Tibial nerve (tissue), 4 donors: ENCODE measurements at regions not wholly inside any gene's neighbourhood (a gene's known extent, or its start where the extent isn't known, plus 50 kb on each side); places are given as distances from the start of the nearest gene placed in this dataset.

ENCODE experiments used
- DNase-seq, 2 donors: peaks; one replicate each; pipeline ENCODE4 v3.0.0-alpha.2; 2019; ENCODE audit warnings: low spot score in 2 of 2
- H3K27ac ChIP-seq, 4 donors: fragments of 200-600 bp; sonication (generic) in 3 of 4; one replicate each; pipeline ENCODE4 v1.5.1; 2017 to 2019; ENCODE audit warnings: mild to moderate bottlenecking in 1 of 4
- H3K27me3 ChIP-seq, 2 donors: fragments of 200-600 bp; sonication (generic) in 1 of 2; one replicate each; pipeline versions ENCODE4 v1.5.1 to v1.6.0; 2017 to 2019
- H3K36me3 ChIP-seq, 3 donors: fragments of 200-600 bp; sonication (generic); one replicate each; pipeline ENCODE4 v1.5.1; 2018 to 2019
- H3K4me1 ChIP-seq, 4 donors: fragments of 200-600 bp; sonication (generic) in 3 of 4; one replicate each; pipeline ENCODE4 v1.5.1; 2017 to 2019
- H3K4me3 ChIP-seq, 4 donors: fragments of 200-600 bp; sonication (generic) in 3 of 4; one replicate each; pipeline ENCODE4 v1.5.1; 2017 to 2019; ENCODE audit warnings: mild to moderate bottlenecking in 1 of 4, moderate library complexity in 1 of 4
- H3K9me3 ChIP-seq, 4 donors: fragments of 200-600 bp; sonication (generic) in 3 of 4; one replicate each; pipeline ENCODE4 v1.5.1; 2017 to 2019
- CTCF ChIP-seq, 5 experiments: fragments of 200-600 bp in 3 of 5; fragments of 450-650 bp in 2 of 5; sonication (generic) in 3 of 5; IDR thresholded peaks; one replicate each; pipeline ENCODE4 v1.5.1; 2016 to 2019; ENCODE audit warnings: antibody characterized with exemption in 5 of 5, mild to moderate bottlenecking in 3 of 5, moderate library complexity in 2 of 5
- EP300 ChIP-seq, 2 donors: sonication (generic); formaldehyde crosslinking; IDR thresholded peaks; one replicate each; pipeline ENCODE4 v1.6.1; 2017; ENCODE audit warnings: antibody characterized with exemption in 2 of 2, mild to moderate bottlenecking in 1 of 2
- POLR2A ChIP-seq, 2 donors: fragments of 450-650 bp; IDR thresholded peaks; one replicate each; pipeline ENCODE4 v1.6.1; 2017; ENCODE audit warnings: antibody characterized with exemption in 2 of 2, mild to moderate bottlenecking in 2 of 2, moderate library complexity in 2 of 2
- WGBS, 2 donors: methylation state at CpG; one replicate each; pipeline ENCODE4 v1.1.5; 2018; 5-methylcytosine and 5-hydroxymethylcytosine counted together

DNA sequence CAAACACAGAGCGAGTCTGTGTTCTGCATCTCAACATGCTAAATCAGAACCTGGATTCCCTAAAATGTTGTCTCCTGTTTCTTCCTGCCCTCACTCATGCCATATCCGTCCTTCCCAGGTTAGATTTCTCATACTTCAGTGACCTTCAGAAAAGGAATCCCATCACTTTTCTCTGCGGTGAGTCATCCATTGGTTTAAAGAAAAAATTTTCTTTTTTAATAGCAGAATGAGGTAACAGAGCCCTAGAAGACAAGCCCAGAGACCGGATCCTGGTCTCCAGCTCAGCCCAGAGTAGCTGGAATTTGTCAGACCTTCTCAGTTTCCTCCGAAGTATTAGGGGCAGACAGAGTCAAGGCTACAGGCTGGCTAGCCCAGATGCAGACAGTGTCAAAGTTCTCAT, 143.2 kb upstream of the DMRT1 start:
- TF ChIP-seq EP300 (IDR thresholded peaks at IDR 0.05), result no peak
- TF ChIP-seq CTCF (IDR thresholded peaks at IDR 0.05), result no peak
- no peak for TF ChIP-seq POLR2A (IDR thresholded peaks at IDR 0.05)
- Histone ChIP-seq H3K4me3 (no peak overlapping the region), H3K27ac (peak overlapping the region in 2 of 4 donors; percentile 12 to 28), H3K9me3 (no peaks in the 10 kb centered on the region), H3K36me3 (no peaks in the 10 kb centered on the region), H3K4me1 (peaks cover 0 to 64% (median 38%) of the 10 kb centered on the region in 4 donors), H3K27me3 (no peaks in the 10 kb centered on the region)
- no peak for DNase-seq
- WGBS, 2 donors, result 88 to 91% methylated on average over 5 of the region's 5 CpGs

DNA sequence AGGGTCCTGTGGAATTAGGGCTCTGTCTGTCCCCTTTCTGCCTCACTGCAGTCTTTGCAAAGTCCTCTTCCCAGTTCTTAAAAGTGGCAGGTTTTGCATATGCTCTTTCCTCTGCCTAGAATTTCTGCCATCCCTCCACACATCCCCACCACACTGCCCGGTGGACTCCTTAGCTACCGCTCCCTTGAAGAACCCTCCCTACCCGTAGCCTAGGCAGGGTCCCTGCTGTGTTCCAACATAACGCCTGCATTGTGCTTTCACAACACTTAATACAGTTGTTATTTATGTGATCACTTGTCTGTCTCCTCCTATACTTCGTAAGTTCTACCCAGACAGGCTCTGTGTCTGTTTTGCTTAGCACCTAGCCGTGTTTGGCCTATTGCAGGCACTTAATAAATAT, 142.5 kb upstream of the DMRT1 start:
- H3K27me3 ChIP-seq, result no peaks in the 10 kb centered on the region
- no peak for TF ChIP-seq EP300 (IDR thresholded peaks at IDR 0.05)
- no peak for TF ChIP-seq POLR2A (IDR thresholded peaks at IDR 0.05)
- no peak for TF ChIP-seq CTCF (IDR thresholded peaks at IDR 0.05)
- no peaks in the 10 kb centered on the region for H3K36me3 ChIP-seq
- no peak for DNase-seq
- no peak overlapping the region for H3K4me3 ChIP-seq
- WGBS, 2 donors, result 78 to 88% methylated on average over 6 of the region's 6 CpGs
- H3K4me1 ChIP-seq, result peaks cover 0 to 64% (median 35%) of the 10 kb centered on the region in 4 donors
- no peaks in the 10 kb centered on the region for H3K9me3 ChIP-seq
- H3K27ac ChIP-seq, result no peak overlapping the region

DNA sequence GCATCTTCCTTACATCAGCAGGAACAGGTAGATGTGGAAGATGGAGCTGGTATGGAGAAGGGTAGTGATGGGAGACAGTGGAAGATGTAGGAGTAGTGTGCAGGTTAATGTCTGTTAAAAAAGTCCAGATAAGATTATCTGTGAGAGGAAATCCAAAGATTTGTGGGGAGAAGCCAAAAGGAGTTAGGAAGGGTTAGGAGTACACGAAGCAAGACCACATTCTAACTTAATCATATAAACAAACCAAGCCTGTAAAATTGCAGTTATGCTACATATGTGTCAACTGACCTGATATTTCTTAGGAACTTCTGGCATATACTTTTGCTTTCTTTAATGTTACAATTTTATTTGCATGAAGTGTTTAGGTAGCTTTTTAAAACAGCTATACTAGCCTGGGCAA, 142.1 kb upstream of the DMRT1 start:
- WGBS, 2 donors, result 63 to 69% methylated on average over 1 of the region's 1 CpG
- Histone ChIP-seq H3K9me3 (no peaks in the 10 kb centered on the region), H3K4me1 (peaks cover 0 to 60% (median 30%) of the 10 kb centered on the region in 4 donors), H3K4me3 (no peak overlapping the region), H3K27ac (no peak overlapping the region), H3K36me3 (no peaks in the 10 kb centered on the region), H3K27me3 (no peaks in the 10 kb centered on the region)
- TF ChIP-seq CTCF (IDR thresholded peaks at IDR 0.05), result no peak
- DNase-seq, result no peak

DNA sequence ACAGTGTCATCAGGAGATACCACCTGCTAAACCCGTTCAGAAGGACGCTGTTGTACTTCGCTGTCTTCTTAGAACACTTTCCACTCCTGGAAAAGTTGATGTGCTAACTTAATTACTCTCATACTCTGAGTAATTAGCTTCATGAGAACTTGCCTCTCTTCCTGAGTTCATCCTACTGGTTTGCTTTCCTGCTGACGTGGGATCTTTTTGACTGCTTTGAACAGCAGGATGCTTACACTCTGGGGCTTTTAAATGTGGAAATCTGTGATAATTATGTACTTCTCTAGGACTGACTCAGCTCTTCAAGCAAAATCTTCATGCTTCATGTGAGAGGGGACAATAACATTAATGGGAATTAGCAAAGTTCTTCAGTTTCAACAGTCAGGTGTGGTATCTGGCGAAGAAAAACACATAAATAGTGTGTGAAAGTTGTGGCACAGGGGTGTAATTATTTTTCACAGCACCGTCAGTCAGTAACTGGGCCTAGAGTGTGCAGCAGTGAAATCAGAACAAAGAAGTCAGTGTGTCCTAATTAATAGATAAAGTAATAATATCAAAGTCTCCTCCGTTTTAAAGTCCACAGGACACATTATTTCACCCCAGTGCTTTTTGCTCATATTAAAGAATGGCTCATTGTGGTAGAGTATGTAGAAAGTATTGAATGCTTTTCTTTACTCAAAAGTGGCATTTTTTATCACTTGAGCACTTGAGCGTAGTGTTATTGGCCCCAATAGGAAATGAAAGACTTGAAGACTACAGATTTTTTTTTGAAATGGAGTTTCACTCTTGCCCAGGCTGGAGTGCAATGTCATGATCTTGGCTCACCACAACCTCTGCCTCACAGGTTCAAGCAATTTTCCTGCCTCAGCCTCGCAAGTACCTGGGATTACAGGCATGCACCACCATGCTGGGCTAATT, 140.9 kb upstream of the DMRT1 start:
- H3K36me3 ChIP-seq, result no peaks in the 10 kb centered on the region
- no peaks in the 10 kb centered on the region for H3K9me3 ChIP-seq
- H3K4me3 ChIP-seq, result no peak overlapping the region
- peak overlapping the region in 1 of 4 donors; percentile 14 for H3K27ac ChIP-seq
- peaks cover 0 to 52% (median 18%) of the 10 kb centered on the region in 4 donors for H3K4me1 ChIP-seq
- no peak for DNase-seq
- WGBS, 2 donors, result 68 to 69% methylated on average over 9 of the region's 9 CpGs
- TF ChIP-seq CTCF (IDR thresholded peaks at IDR 0.05), result no peak
- peak in 1 of 2 donors; percentile 6 for TF ChIP-seq EP300 (IDR thresholded peaks at IDR 0.05)
- no peak for TF ChIP-seq POLR2A (IDR thresholded peaks at IDR 0.05)
- H3K27me3 ChIP-seq, result no peaks in the 10 kb centered on the region

DNA sequence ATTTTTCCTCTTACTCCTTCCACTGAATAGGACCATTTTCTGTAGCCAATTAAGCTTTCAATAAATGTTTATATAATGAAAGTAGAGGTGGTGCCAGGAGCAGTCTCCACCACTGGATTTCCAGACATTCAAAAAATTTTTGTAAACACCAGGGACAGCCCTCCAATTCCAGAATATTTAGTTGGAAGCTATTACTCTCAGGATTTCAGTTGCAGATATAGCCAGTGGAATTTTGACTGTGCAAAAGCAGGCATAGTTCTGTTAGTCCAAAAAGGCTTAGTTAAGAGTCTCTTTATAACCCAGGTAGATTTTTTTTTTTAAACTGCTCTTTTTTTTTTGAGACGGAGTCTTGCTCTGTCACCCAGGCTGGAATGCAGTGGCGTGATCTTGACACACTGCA, 138.1 kb upstream of the DMRT1 start:
- H3K36me3 ChIP-seq, result no peaks in the 10 kb centered on the region
- no peaks in the 10 kb centered on the region for H3K27me3 ChIP-seq
- peaks cover 0 to 46% (median 5%) of the 10 kb centered on the region in 4 donors for H3K4me1 ChIP-seq
- TF ChIP-seq CTCF (IDR thresholded peaks at IDR 0.05) (no peak), EP300 (IDR thresholded peaks at IDR 0.05) (no peak), POLR2A (IDR thresholded peaks at IDR 0.05) (no peak)
- DNase-seq, result no peak
- no peak overlapping the region for H3K4me3 ChIP-seq
- WGBS, 2 donors, result 63 to 80% methylated on average over 2 of the region's 2 CpGs
- H3K9me3 ChIP-seq, result no peaks in the 10 kb centered on the region
- peak overlapping the region in 1 of 4 donors; percentile 36 for H3K27ac ChIP-seq
